AG04450 (cell line): ENCODE measurements at regions not wholly inside any gene's neighbourhood (a gene's known extent, or its start where the extent isn't known, plus 50 kb on each side); places are given as distances from the start of the nearest gene placed in this dataset.

Experiments
- CTCF ChIA-PET: fragments of 300-600, 350-600 bp; formaldehyde crosslinking; extraction: SDS; loops from one replicate; lab custom pipeline; 2022; ENCODE audit warnings: antibody characterized with exemption, inconsistent platforms; lab: Charles Lee
- POLR2A ChIA-PET: fragments of 350-600 bp; formaldehyde crosslinking; extraction: SDS; loops from one replicate; lab custom pipeline; 2021; ENCODE audit warnings: antibody characterized with exemption, inconsistent platforms; lab: Yijun Ruan, JAX
- DNase-seq: peaks from one replicate; pipeline ENCODE4 v3.0.0-alpha.2; 2011; ENCODE audit warnings: low read depth, low spot score
- H3K27ac ChIP-seq: one replicate; pipeline ENCODE4 v1.5.1; 2012; ENCODE audit warnings: low read depth, low read length, control low read depth
- H3K27me3 ChIP-seq: one replicate; pipeline ENCODE4 v1.6.0; 2012; ENCODE audit warnings: low read length; ENCODE audit not compliant: control insufficient read depth, insufficient read depth
- H3K4me3 ChIP-seq: 2 replicates; pipeline ENCODE4 v1.5.1; 2011; ENCODE audit warnings: mild to moderate bottlenecking, low read depth, low read length, control low read depth
- H3K9me3 ChIP-seq: 2 replicates; pipeline ENCODE4 v1.5.1; 2012; ENCODE audit warnings: low read length; ENCODE audit not compliant: control insufficient read depth, insufficient read depth
- CTCF ChIP-seq: IDR thresholded peaks from 2 replicates; pipeline ENCODE4 v1.5.1; 2011; ENCODE audit warnings: low read depth, low read length, control low read depth, inconsistent platforms

- Histone ChIP-seq H3K27ac (no peak overlapping the region), H3K9me3 (no peaks in the 10 kb centered on the region), H3K27me3 (no peaks in the 10 kb centered on the region), H3K4me3 (no peak overlapping the region)
- ChIA-PET CTCF (interaction anchor here (1.1 kb wide), 1 partner anchor 182 kb away, joined by 3 read pairs; no protein-coding TSS in a partner anchor), POLR2A (no interaction called here)
- DNase-seq = no peak
- no peak for TF ChIP-seq CTCF
Measured at GRCh38 chr1:185487936-185488335, 170.9 kb upstream of the IVNS1ABP start.

GRCh38 chr1:185487026-185487425, 170.0 kb upstream of the IVNS1ABP start:
- H3K27me3 ChIP-seq = no peaks in the 10 kb centered on the region
- CTCF ChIA-PET = interaction anchor here (1.1 kb wide), 1 partner anchor 183 kb away, joined by 3 read pairs; no protein-coding TSS in a partner anchor
- no peak for DNase-seq

GRCh38 chr1:185486346-185486745, 169.3 kb upstream of the IVNS1ABP start:
- Histone ChIP-seq H3K4me3 (no peak overlapping the region), H3K27ac (no peak overlapping the region), H3K27me3 (no peaks in the 10 kb centered on the region), H3K9me3 (no peaks in the 10 kb centered on the region)
- POLR2A ChIA-PET = no interaction called here
- no peak for TF ChIP-seq CTCF
- DNase-seq = no peak
- CTCF ChIA-PET = no interaction called here

More at GRCh38 chr1:185487026-185487425, 170.0 kb upstream of the IVNS1ABP start:
- TF ChIP-seq CTCF = no peak
- Histone ChIP-seq H3K4me3 (no peak overlapping the region), H3K9me3 (no peaks in the 10 kb centered on the region), H3K27ac (no peak overlapping the region)
- POLR2A ChIA-PET = no interaction called here

GRCh38 chr1:185483664-185484450, 166.8 kb upstream of the IVNS1ABP start:
- Histone ChIP-seq H3K27me3 (no peaks in the 10 kb centered on the region), H3K27ac (peak overlapping the region; percentile 25), H3K4me3 (no peak overlapping the region), H3K9me3 (no peaks in the 10 kb centered on the region)
- ChIA-PET CTCF (interaction anchor here (1.1 to 1.7 kb wide), 2 partner anchors 112 to 187 kb away, joined by 3 to 9 read pairs; no protein-coding TSS in a partner anchor), POLR2A (interaction anchor here (0.6 to 1.0 kb wide), 2 partner anchors 167 to 381 kb away, joined by 3 to 7 read pairs; partner anchors contain the start of gene IVNS1ABP)
- no peak for TF ChIP-seq CTCF
- peak; percentile 51 for DNase-seq

- H3K9me3 ChIP-seq = no peaks in the 10 kb centered on the region
- H3K4me3 ChIP-seq = no peak overlapping the region
- no peak for TF ChIP-seq CTCF
- ChIA-PET POLR2A (no interaction called here), CTCF (no interaction called here)
- no peak overlapping the region for H3K27ac ChIP-seq
- no peak for DNase-seq
- no peaks in the 10 kb centered on the region for H3K27me3 ChIP-seq
Measured at GRCh38 chr1:185483217-185483616, 166.2 kb upstream of the IVNS1ABP start.
